SU-DHL-6 (cell line): ENCODE measurements at regions not wholly inside any gene's neighbourhood (a gene's known extent, or its start where the extent isn't known, plus 50 kb on each side); places are given as distances from the start of the nearest gene placed in this dataset.

Experiments used
- H2AFZ ChIP-seq: fragments of 200-600 bp; sonication (generic); 2 replicates; pipeline ENCODE4 v1.6.1; 2014; ENCODE audit warnings: low read depth, mild to moderate bottlenecking, moderate library complexity, mixed read lengths, antibody characterized with exemption, low read length; ENCODE audit not compliant: severe bottlenecking
- H3F3A ChIP-seq: fragments of 200-600 bp; shearing (Covaris generic); 2 replicates; pipeline ENCODE4 v1.6.0; 2016; ENCODE audit warnings: antibody characterized with exemption, mild to moderate bottlenecking; ENCODE audit not compliant: insufficient read depth
- H3K27ac ChIP-seq: fragments of 200-600 bp; sonication (generic); 2 replicates; pipeline ENCODE4 v1.5.1; 2016; ENCODE audit warnings: low read depth, mild to moderate bottlenecking, low read length, moderate library complexity, mixed read lengths
- H3K27me3 ChIP-seq: fragments of 200-600 bp; sonication (generic), shearing (Covaris generic); 2 replicates; pipeline ENCODE4 v1.6.0; 2014; ENCODE audit warnings: mild to moderate bottlenecking, low read length
- H3K36me3 ChIP-seq: fragments of 200-600 bp; sonication (generic); 2 replicates; pipeline ENCODE4 v1.6.1; 2014; ENCODE audit warnings: mild to moderate bottlenecking, low read length, mixed read lengths
- H3K4me2 ChIP-seq: fragments of 300-600, 200-600 bp; shearing (Covaris generic), sonication (generic); 2 replicates; pipeline ENCODE4 v1.6.0; 2014; ENCODE audit warnings: low read length, low read depth, mild to moderate bottlenecking; ENCODE audit not compliant: poor library complexity, severe bottlenecking
- H3K4me3 ChIP-seq: fragments of 200-600 bp; sonication (generic); 2 replicates; pipeline ENCODE4 v1.5.1; 2014; ENCODE audit warnings: antibody characterized with exemption, low read length, mild to moderate bottlenecking, mixed read lengths; ENCODE audit not compliant: insufficient read depth, poor library complexity, severe bottlenecking
- H3K79me2 ChIP-seq: fragments of 200-600 bp; sonication (generic); 2 replicates; pipeline ENCODE4 v1.6.1; 2014; ENCODE audit warnings: mild to moderate bottlenecking, low read length, moderate library complexity; ENCODE audit not compliant: insufficient read depth
- H3K9ac ChIP-seq: fragments of 200-600 bp; sonication (generic); 2 replicates; pipeline ENCODE4 v1.7.0; 2014; ENCODE audit warnings: mild to moderate bottlenecking, low read length
- H3K9me2 ChIP-seq: fragments of 200-600 bp; sonication (generic); replicated peaks from 2 replicates; pipeline ENCODE4 v1.6.1; 2014; ENCODE audit warnings: low read length; ENCODE audit not compliant: insufficient read depth
- H3K9me3 ChIP-seq: fragments of 200-600 bp; sonication (generic); 2 replicates; pipeline ENCODE4 v1.6.1; 2014; ENCODE audit warnings: low read length, mixed read lengths; ENCODE audit not compliant: insufficient read depth
- H4K20me1 ChIP-seq: fragments of 200-600 bp; sonication (generic); 2 replicates; pipeline ENCODE4 v1.6.1; 2014; ENCODE audit warnings: low read depth, mild to moderate bottlenecking, antibody characterized with exemption, low read length, moderate library complexity, mixed read lengths
- EZH2phosphoT487 ChIP-seq: fragments of 200-600 bp; sonication (generic), shearing (Covaris generic); conservative IDR thresholded peaks from 2 replicates; pipeline ENCODE4 v1.6.1; 2018; ENCODE audit warnings: mild to moderate bottlenecking, antibody characterized with exemption, low read length, moderate library complexity, mixed read lengths
- TF ChIP-seq, protein P1 (sequence below): fragments of 200-600 bp; sonication (generic); IDR thresholded peaks from one replicate; pipeline ENCODE4 v1.5.1; 2017; ENCODE audit warnings: antibody characterized with exemption, mild to moderate bottlenecking, low read length, moderate library complexity; ENCODE audit not compliant: insufficient read depth, poor library complexity, severe bottlenecking

GRCh38 chrX:49746306-49746705, 50.5 kb upstream of the PAGE1 start:
- Histone ChIP-seq H3K4me3 (no peak overlapping the region), H4K20me1 (no peaks in the 10 kb centered on the region), H3K4me2 (no peak overlapping the region), H2AFZ (no peak overlapping the region), H3K9ac (no peak overlapping the region), H3K9me2 (no peaks in the 10 kb centered on the region), H3K27ac (no peak overlapping the region), H3F3A (no peaks in the 10 kb centered on the region), H3K36me3 (no peaks in the 10 kb centered on the region), H3K9me3 (no peaks in the 10 kb centered on the region), H3K27me3 (no peaks in the 10 kb centered on the region), H3K79me2 (no peaks in the 10 kb centered on the region)
- TF ChIP-seq, protein P1, sequence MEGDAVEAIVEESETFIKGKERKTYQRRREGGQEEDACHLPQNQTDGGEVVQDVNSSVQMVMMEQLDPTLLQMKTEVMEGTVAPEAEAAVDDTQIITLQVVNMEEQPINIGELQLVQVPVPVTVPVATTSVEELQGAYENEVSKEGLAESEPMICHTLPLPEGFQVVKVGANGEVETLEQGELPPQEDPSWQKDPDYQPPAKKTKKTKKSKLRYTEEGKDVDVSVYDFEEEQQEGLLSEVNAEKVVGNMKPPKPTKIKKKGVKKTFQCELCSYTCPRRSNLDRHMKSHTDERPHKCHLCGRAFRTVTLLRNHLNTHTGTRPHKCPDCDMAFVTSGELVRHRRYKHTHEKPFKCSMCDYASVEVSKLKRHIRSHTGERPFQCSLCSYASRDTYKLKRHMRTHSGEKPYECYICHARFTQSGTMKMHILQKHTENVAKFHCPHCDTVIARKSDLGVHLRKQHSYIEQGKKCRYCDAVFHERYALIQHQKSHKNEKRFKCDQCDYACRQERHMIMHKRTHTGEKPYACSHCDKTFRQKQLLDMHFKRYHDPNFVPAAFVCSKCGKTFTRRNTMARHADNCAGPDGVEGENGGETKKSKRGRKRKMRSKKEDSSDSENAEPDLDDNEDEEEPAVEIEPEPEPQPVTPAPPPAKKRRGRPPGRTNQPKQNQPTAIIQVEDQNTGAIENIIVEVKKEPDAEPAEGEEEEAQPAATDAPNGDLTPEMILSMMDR, result no peak
- no peak for TF ChIP-seq EZH2phosphoT487
